Endothelial cell of umbilical vein (primary cell): ENCODE measurements at regions not wholly inside any gene's neighbourhood (a gene's known extent, or its start where the extent isn't known, plus 50 kb on each side); places are given as distances from the start of the nearest gene placed in this dataset.

Experiments
- CTCF ChIP-seq, 2 donors: IDR thresholded peaks; 1 replicate in 1 of 2; 2 replicates in 1 of 2; pipeline ENCODE4 v1.5.1; 2011; ENCODE audit warnings: low read length in 2 of 2, mild to moderate bottlenecking in 2 of 2, moderate library complexity in 2 of 2, control low read depth in 1 of 2, inconsistent platforms in 1 of 2, low read depth in 1 of 2; ENCODE audit not compliant: insufficient read depth in 1 of 2; ENCODE audit errors: extremely low read depth in 1 of 2
- EZH2 ChIP-seq: IDR thresholded peaks from 2 replicates; pipeline ENCODE4 v1.6.1; 2012; ENCODE audit warnings: borderline replicate concordance, low read depth, mild to moderate bottlenecking, moderate library complexity, low read length, inconsistent platforms; ENCODE audit not compliant: severe bottlenecking
- GATA2 ChIP-seq: IDR thresholded peaks from 2 replicates; pipeline ENCODE4 v1.7.0; 2011; ENCODE audit warnings: low read depth, mild to moderate bottlenecking, moderate library complexity, mixed read lengths, low read length; ENCODE audit not compliant: insufficient read length, insufficient read depth
- POLR2A ChIP-seq: IDR thresholded peaks from 2 replicates; pipeline ENCODE4 v1.6.1; 2012; ENCODE audit warnings: low read depth, mild to moderate bottlenecking, control low read depth, low read length
- POLR2AphosphoS5 ChIP-seq: IDR thresholded peaks from 2 replicates; pipeline ENCODE4 v1.6.1; 2012; ENCODE audit warnings: low read depth, mild to moderate bottlenecking, control low read depth, low read length, moderate library complexity; ENCODE audit not compliant: insufficient read depth

- TF ChIP-seq CTCF (IDR thresholded peaks at IDR 0.05; ENCODE audit: extremely low read depth in 1 of 2, insufficient read depth in 1 of 2, low read depth in 1 of 2, low read length in 2 of 2) (no peak), EZH2 (no peak), POLR2A (no peak), GATA2 (no peak), POLR2AphosphoS5 (no peak)
Measured at GRCh38 chr2:173654896-173655265, 300.2 kb downstream of the CDCA7 start.
